Adrenal gland (tissue), 5 donors: ENCODE measurements at regions not wholly inside any gene's neighbourhood (a gene's known extent, or its start where the extent isn't known, plus 50 kb on each side); places are given as distances from the start of the nearest gene placed in this dataset.
"Not testable (repeated sequence)": the region's sequence is repeated elsewhere in the genome, so short reads cannot be mapped to it uniquely, and the experiment has no call there.

Experiments used
- POLR2A ChIP-seq, 2 donors: fragments of 450-650 bp; IDR thresholded peaks; one replicate each; pipeline ENCODE4 v1.6.1; 2017; ENCODE audit warnings: antibody characterized with exemption in 2 of 2, mild to moderate bottlenecking in 2 of 2, moderate library complexity in 1 of 2
- TF ChIP-seq, protein P1 (sequence below), 6 experiments: fragments of 450-650 bp in 4 of 6; fragments of 200-600 bp in 2 of 6; sonication (generic) in 1 of 6; IDR thresholded peaks; 1 replicate in 5 of 6; 2 replicates in 1 of 6; pipeline versions ENCODE4 v1.5.1 to v1.8.0; 2016 to 2021; ENCODE audit warnings: antibody characterized with exemption in 6 of 6, mild to moderate bottlenecking in 2 of 6, moderate library complexity in 1 of 6
- donor health status: DM: no; HTN: no; CAD: no.

DNA sequence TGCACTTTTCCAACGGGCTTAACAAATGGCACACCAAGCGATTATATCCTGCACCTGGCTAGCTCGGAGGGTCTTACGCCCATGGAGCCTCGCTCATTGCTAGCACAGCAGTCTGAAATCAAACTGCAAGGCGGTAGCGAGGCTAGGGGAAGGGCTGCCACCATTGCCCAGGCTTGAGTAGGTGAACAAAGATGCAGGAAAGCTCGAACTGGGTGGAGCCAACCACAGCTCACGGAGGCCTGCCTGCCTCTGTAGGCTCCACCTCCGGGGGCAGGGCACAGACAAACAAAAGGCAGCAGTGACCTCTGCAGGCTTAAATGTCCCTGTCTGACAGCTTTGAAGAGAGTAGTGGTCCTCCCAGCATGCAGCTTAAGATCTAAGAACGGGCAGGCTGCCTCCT, 365.4 kb downstream of the MMUT start:
- TF ChIP-seq, protein P1, sequence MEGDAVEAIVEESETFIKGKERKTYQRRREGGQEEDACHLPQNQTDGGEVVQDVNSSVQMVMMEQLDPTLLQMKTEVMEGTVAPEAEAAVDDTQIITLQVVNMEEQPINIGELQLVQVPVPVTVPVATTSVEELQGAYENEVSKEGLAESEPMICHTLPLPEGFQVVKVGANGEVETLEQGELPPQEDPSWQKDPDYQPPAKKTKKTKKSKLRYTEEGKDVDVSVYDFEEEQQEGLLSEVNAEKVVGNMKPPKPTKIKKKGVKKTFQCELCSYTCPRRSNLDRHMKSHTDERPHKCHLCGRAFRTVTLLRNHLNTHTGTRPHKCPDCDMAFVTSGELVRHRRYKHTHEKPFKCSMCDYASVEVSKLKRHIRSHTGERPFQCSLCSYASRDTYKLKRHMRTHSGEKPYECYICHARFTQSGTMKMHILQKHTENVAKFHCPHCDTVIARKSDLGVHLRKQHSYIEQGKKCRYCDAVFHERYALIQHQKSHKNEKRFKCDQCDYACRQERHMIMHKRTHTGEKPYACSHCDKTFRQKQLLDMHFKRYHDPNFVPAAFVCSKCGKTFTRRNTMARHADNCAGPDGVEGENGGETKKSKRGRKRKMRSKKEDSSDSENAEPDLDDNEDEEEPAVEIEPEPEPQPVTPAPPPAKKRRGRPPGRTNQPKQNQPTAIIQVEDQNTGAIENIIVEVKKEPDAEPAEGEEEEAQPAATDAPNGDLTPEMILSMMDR (IDR thresholded peaks at IDR 0.05): not testable (repeated sequence)
- TF ChIP-seq POLR2A (IDR thresholded peaks at IDR 0.05): not testable (repeated sequence)
